Endothelial cell of umbilical vein (primary cell): ENCODE measurements at regions not wholly inside any gene's neighbourhood (a gene's known extent, or its start where the extent isn't known, plus 50 kb on each side); places are given as distances from the start of the nearest gene placed in this dataset.

Source experiments
- BruUV-seq: library from RNA; stranded (reverse); fragments of 400-500 nt; replicated peaks from 2 replicates; lab custom pipeline; 2021; lab: Mats Ljungman, UMichigan
- CTCF ChIA-PET: fragments of 300-600, 350-600 bp; sonication (Branson Sonifier 250); formaldehyde crosslinking; loops from one replicate; lab custom pipeline; 2021; ENCODE audit warnings: antibody characterized with exemption, inconsistent platforms; lab: Charles Lee
- POLR2A ChIA-PET: fragments of 300-600, 350-600 bp; sonication (Branson Sonifier 250); formaldehyde crosslinking; loops from one replicate; lab custom pipeline; 2021; ENCODE audit warnings: antibody characterized with exemption, inconsistent platforms; lab: Charles Lee
- DNase-seq: peaks from one replicate; pipeline ENCODE4 v3.0.0-alpha.2; 2011; ENCODE audit warnings: low read depth, low spot score
- FAIRE-seq: peaks from 2 replicates; lab custom pipeline; 2011; peaks lifted over from hg19 to GRCh38; lab: Jason Lieb, UNC
- H2AFZ ChIP-seq: 2 replicates; pipeline ENCODE4 v1.6.0; 2012; ENCODE audit warnings: low read depth, low read length, control low read depth, inconsistent platforms
- H3K27ac ChIP-seq: 2 replicates; pipeline ENCODE4 v1.5.1; 2011; ENCODE audit warnings: low read depth, mild to moderate bottlenecking, control low read depth, low read length, moderate library complexity; ENCODE audit not compliant: insufficient read depth
- H3K27me3 ChIP-seq, 2 experiments: 2 replicates each; pipeline versions ENCODE4 v1.6.0 to v1.6.1; 2011; ENCODE audit warnings: low read length in 2 of 2, mixed read lengths in 1 of 2; ENCODE audit not compliant: control insufficient read depth in 2 of 2, insufficient read depth in 2 of 2
- H3K36me3 ChIP-seq, 2 experiments: 2 replicates in 1 of 2; 3 replicates in 1 of 2; pipeline ENCODE4 v1.5.1; 2011; ENCODE audit warnings: low read length in 2 of 2, mild to moderate bottlenecking in 1 of 2, moderate library complexity in 1 of 2; ENCODE audit not compliant: control insufficient read depth in 2 of 2, insufficient read depth in 2 of 2; ENCODE audit errors: extremely low read depth in 1 of 2
- H3K4me1 ChIP-seq: 3 replicates; pipeline ENCODE4 v1.5.1; 2011; ENCODE audit warnings: mild to moderate bottlenecking, low read length; ENCODE audit not compliant: control insufficient read depth, insufficient read depth; ENCODE audit errors: extremely low read depth
- H3K4me2 ChIP-seq: 2 replicates; pipeline ENCODE4 v1.6.1; 2011; ENCODE audit warnings: low read length, control low read depth, mixed read lengths; ENCODE audit not compliant: insufficient read depth
- H3K4me3 ChIP-seq, 3 experiments: fragments of 200-600 bp in 1 of 3; sonication (generic), shearing (Covaris generic) in 1 of 3; replicated peaks in 1 of 3; 2 replicates each; pipeline ENCODE4 v1.5.1; 2011 to 2016; ENCODE audit warnings: control low read depth in 3 of 3, low read length in 3 of 3, mild to moderate bottlenecking in 2 of 3, inconsistent platforms in 1 of 3, low read depth in 1 of 3, moderate library complexity in 1 of 3; ENCODE audit not compliant: insufficient read depth in 1 of 3
- H3K79me2 ChIP-seq: 2 replicates; pipeline ENCODE4 v1.6.0; 2012; ENCODE audit warnings: low read length, inconsistent platforms; ENCODE audit not compliant: control insufficient read depth, insufficient read depth
- H3K9ac ChIP-seq: replicated peaks from 2 replicates; pipeline ENCODE3; 2011; ENCODE audit warnings: low read length, control low read depth; ENCODE audit not compliant: insufficient read depth; ENCODE audit errors: extremely low read depth
- H3K9me1 ChIP-seq: replicated peaks from 3 replicates; pipeline ENCODE4 v1.6.0; 2011; ENCODE audit warnings: mild to moderate bottlenecking, low read length; ENCODE audit not compliant: control insufficient read depth, insufficient read depth; ENCODE audit errors: extremely low read depth
- H3K9me3 ChIP-seq: replicated peaks from 2 replicates; pipeline ENCODE4 v1.5.1; 2012; ENCODE audit warnings: low read length, inconsistent platforms; ENCODE audit not compliant: control insufficient read depth, insufficient read depth
- H4K20me1 ChIP-seq: replicated peaks from 2 replicates; pipeline ENCODE3; 2011; ENCODE audit warnings: mild to moderate bottlenecking, low read length; ENCODE audit not compliant: control insufficient read depth, insufficient read depth; ENCODE audit errors: extremely low read depth
- EZH2 ChIP-seq: IDR thresholded peaks from 2 replicates; pipeline ENCODE4 v1.6.1; 2012; ENCODE audit warnings: borderline replicate concordance, low read depth, mild to moderate bottlenecking, moderate library complexity, low read length, inconsistent platforms; ENCODE audit not compliant: severe bottlenecking
- FOS ChIP-seq: IDR thresholded peaks from 2 replicates; pipeline ENCODE4 v1.6.1; 2011; ENCODE audit warnings: mild to moderate bottlenecking, low read length, moderate library complexity, borderline replicate concordance; ENCODE audit not compliant: insufficient read depth
- GATA2 ChIP-seq: IDR thresholded peaks from 2 replicates; pipeline ENCODE4 v1.7.0; 2011; ENCODE audit warnings: low read depth, mild to moderate bottlenecking, moderate library complexity, mixed read lengths, low read length; ENCODE audit not compliant: insufficient read length, insufficient read depth
- JUN ChIP-seq: IDR thresholded peaks from 2 replicates; pipeline ENCODE4 v1.6.1; 2011; ENCODE audit warnings: borderline replicate concordance, low read depth; ENCODE audit not compliant: insufficient read length, insufficient read depth
- MAX ChIP-seq: IDR thresholded peaks from 2 replicates; pipeline ENCODE4 v1.6.1; 2011; ENCODE audit not compliant: insufficient read depth, insufficient read length
- MYC ChIP-seq: IDR thresholded peaks from one replicate; pipeline ENCODE4 v1.6.1; 2011; ENCODE audit warnings: mild to moderate bottlenecking, low read depth, low read length
- POLR2A ChIP-seq: IDR thresholded peaks from 2 replicates; pipeline ENCODE4 v1.6.1; 2012; ENCODE audit warnings: low read depth, mild to moderate bottlenecking, control low read depth, low read length
- POLR2AphosphoS5 ChIP-seq: IDR thresholded peaks from 2 replicates; pipeline ENCODE4 v1.6.1; 2012; ENCODE audit warnings: low read depth, mild to moderate bottlenecking, control low read depth, low read length, moderate library complexity; ENCODE audit not compliant: insufficient read depth
- dilution Hi-C: fragments of 300-500 bp; cut with MboI; formaldehyde crosslinking; loops from one replicate; pipeline ENCODE4 v1.15.0; 2019; ENCODE audit warnings: low sequenced_read_pairs; ENCODE audit not compliant: extremely low pct_ligation_motif_present
- intact Hi-C: fragments of 100-400 bp; cut with micrococcal nuclease; formaldehyde crosslinking; loops from one replicate; pipeline ENCODE4 v1.10.0; 2022
- TF ChIP-seq, protein P1 (sequence below), 2 donors: IDR thresholded peaks; 1 replicate in 1 of 2; 2 replicates in 1 of 2; pipeline ENCODE4 v1.5.1; 2011; ENCODE audit warnings: low read length in 2 of 2, mild to moderate bottlenecking in 2 of 2, moderate library complexity in 2 of 2, control low read depth in 1 of 2, inconsistent platforms in 1 of 2, low read depth in 1 of 2; ENCODE audit not compliant: insufficient read depth in 1 of 2; ENCODE audit errors: extremely low read depth in 1 of 2

GRCh38 chr1:64320007-64320406 is 116.6 kb downstream of the UBE2U start:
- CTCF ChIA-PET: no interaction called here

More at GRCh38 chr1:64320007-64320406, 116.6 kb downstream of the UBE2U start:
- POLR2A ChIA-PET: no interaction called here
- Histone ChIP-seq H4K20me1 (no peaks in the 10 kb centered on the region), H3K9me3 (no peaks in the 10 kb centered on the region), H2AFZ (peak overlapping the region; percentile 8), H3K27me3 (peaks cover 0 to 2% of the 10 kb centered on the region in 2 experiments), H3K4me2 (peak overlapping the region; percentile 59), H3K79me2 (no peaks in the 10 kb centered on the region), H3K36me3 (no peaks in the 10 kb centered on the region), H3K4me1 (peaks cover 8% of the 10 kb centered on the region), H3K4me3 (no peak overlapping the region), H3K9me1 (no peaks in the 10 kb centered on the region), H3K9ac (no peak overlapping the region), H3K27ac (no peak overlapping the region)
- BruUV-seq: no TSS peak
- intact Hi-C loops (no loop called here), dilution Hi-C loops (no loop called here)
- DNase-seq: no peak
- TF ChIP-seq POLR2A (no peak), MAX (no peak), EZH2 (no peak), JUN (no peak), GATA2 (no peak), FOS (no peak), POLR2AphosphoS5 (no peak), MYC (no peak)
- TF ChIP-seq, protein P1, sequence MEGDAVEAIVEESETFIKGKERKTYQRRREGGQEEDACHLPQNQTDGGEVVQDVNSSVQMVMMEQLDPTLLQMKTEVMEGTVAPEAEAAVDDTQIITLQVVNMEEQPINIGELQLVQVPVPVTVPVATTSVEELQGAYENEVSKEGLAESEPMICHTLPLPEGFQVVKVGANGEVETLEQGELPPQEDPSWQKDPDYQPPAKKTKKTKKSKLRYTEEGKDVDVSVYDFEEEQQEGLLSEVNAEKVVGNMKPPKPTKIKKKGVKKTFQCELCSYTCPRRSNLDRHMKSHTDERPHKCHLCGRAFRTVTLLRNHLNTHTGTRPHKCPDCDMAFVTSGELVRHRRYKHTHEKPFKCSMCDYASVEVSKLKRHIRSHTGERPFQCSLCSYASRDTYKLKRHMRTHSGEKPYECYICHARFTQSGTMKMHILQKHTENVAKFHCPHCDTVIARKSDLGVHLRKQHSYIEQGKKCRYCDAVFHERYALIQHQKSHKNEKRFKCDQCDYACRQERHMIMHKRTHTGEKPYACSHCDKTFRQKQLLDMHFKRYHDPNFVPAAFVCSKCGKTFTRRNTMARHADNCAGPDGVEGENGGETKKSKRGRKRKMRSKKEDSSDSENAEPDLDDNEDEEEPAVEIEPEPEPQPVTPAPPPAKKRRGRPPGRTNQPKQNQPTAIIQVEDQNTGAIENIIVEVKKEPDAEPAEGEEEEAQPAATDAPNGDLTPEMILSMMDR (IDR thresholded peaks at IDR 0.05; ENCODE audit: extremely low read depth in 1 of 2, insufficient read depth in 1 of 2, low read depth in 1 of 2, low read length in 2 of 2): no peak
- no peak for FAIRE-seq
